ENCODE measurements at regions not wholly inside any gene's neighbourhood (a gene's known extent, or its start where the extent isn't known, plus 50 kb on each side); places are given as distances from the start of the nearest gene placed in this dataset.
A peak's percentile ranks its signal among the peaks of the same experiment; 100 is the strongest.

- H4K20me1 ChIP-seq (ENCODE audit: insufficient read depth), result no peaks in the 10 kb centered on the region
- no peak overlapping the region for H3K4me2 ChIP-seq
- BruUV-seq (replicated peaks), result no TSS peak
- no peaks in the 10 kb centered on the region for H3K27me3 ChIP-seq (ENCODE audit: insufficient read depth, low read depth)
- H2AFZ ChIP-seq, result no peak overlapping the region
- no peak overlapping the region for H3K4me3 ChIP-seq
- no peaks in the 10 kb centered on the region for H3K9me3 ChIP-seq (ENCODE audit: insufficient read depth, low read depth)
- no peak for TF ChIP-seq EZH2 (IDR thresholded peaks at IDR 0.05; ENCODE audit: low read depth)
- TF ChIP-seq CTCF (conservative IDR thresholded peaks at IDR 0.05), result no peak
- H3K79me2 ChIP-seq (ENCODE audit: low read depth), result no peaks in the 10 kb centered on the region
- intact Hi-C loops (cut with micrococcal nuclease; ENCODE audit: unreplicated experiment), result loop anchor here (2.0 kb wide), 2 partner anchors 87 to 97 kb away; no protein-coding TSS in a partner anchor
- no peaks in the 10 kb centered on the region for H3K9me2 ChIP-seq (ENCODE audit: insufficient read depth)
- H3K4me1 ChIP-seq (replicated peaks; ENCODE audit: insufficient read depth), result peaks cover 41% of the 10 kb centered on the region
- no peak for DNase-seq
- POLR2A ChIA-PET (ENCODE audit: unreplicated experiment), result no interaction called here
- H3K27ac ChIP-seq, result no peak overlapping the region
- CTCF ChIA-PET, result no interaction called here
- H3K36me3 ChIP-seq (ENCODE audit: low read depth), result no peaks in the 10 kb centered on the region
- peaks cover 25% of the 10 kb centered on the region for H3F3A ChIP-seq (ENCODE audit: insufficient read depth, low read depth)
Observed at GRCh38 chr13:30021611-30022010, 171.2 kb upstream of the UBL3 start.

- intact Hi-C loops (cut with micrococcal nuclease; ENCODE audit: unreplicated experiment), result no loop called here
- no peaks in the 10 kb centered on the region for H4K20me1 ChIP-seq (ENCODE audit: insufficient read depth)
- H3K27ac ChIP-seq, result peak overlapping the region; percentile 71
- no peaks in the 10 kb centered on the region for H3K27me3 ChIP-seq (ENCODE audit: insufficient read depth, low read depth)
- no peaks in the 10 kb centered on the region for H3K79me2 ChIP-seq (ENCODE audit: low read depth)
- no peaks in the 10 kb centered on the region for H3K9me2 ChIP-seq (ENCODE audit: insufficient read depth)
- H3K9me3 ChIP-seq (ENCODE audit: insufficient read depth, low read depth), result no peaks in the 10 kb centered on the region
- ChIA-PET POLR2A (ENCODE audit: unreplicated experiment) (no interaction called here), CTCF (interaction anchor here (0.6 to 0.7 kb wide), 2 partner anchors 93 to 109 kb away, joined by 3 to 7 read pairs; no protein-coding TSS in a partner anchor)
- DNase-seq, result peak; percentile 7 to 84
- peaks cover 25% of the 10 kb centered on the region for H3F3A ChIP-seq (ENCODE audit: insufficient read depth, low read depth)
- H3K4me2 ChIP-seq, result peak overlapping the region; percentile 60
- TSS peak; percentile 89 for BruUV-seq (replicated peaks)
- no peak overlapping the region for H3K4me3 ChIP-seq
- H3K4me1 ChIP-seq (replicated peaks; ENCODE audit: insufficient read depth), result peaks cover 41% of the 10 kb centered on the region
- H2AFZ ChIP-seq, result 0 out of 2 replicates have a peak overlapping the region, but pooled peaks have one; percentile 56
- no peaks in the 10 kb centered on the region for H3K36me3 ChIP-seq (ENCODE audit: low read depth)
- no peak for TF ChIP-seq EZH2 (IDR thresholded peaks at IDR 0.05; ENCODE audit: low read depth)
- no peak for TF ChIP-seq CTCF (conservative IDR thresholded peaks at IDR 0.05)
Observed at GRCh38 chr13:30020726-30021312, 170.4 kb upstream of the UBL3 start.

GRCh38 chr13:30019648-30020626 lies 169.5 kb upstream of the UBL3 start:
- Histone ChIP-seq H3K79me2 (ENCODE audit: low read depth) (no peaks in the 10 kb centered on the region), H3K27me3 (ENCODE audit: insufficient read depth, low read depth) (no peaks in the 10 kb centered on the region), H2AFZ (0 out of 2 replicates have a peak overlapping the region, but pooled peaks have one; percentile 14), H3F3A (ENCODE audit: insufficient read depth, low read depth) (peaks cover 25% of the 10 kb centered on the region), H4K20me1 (ENCODE audit: insufficient read depth) (no peaks in the 10 kb centered on the region), H3K36me3 (ENCODE audit: low read depth) (no peaks in the 10 kb centered on the region), H3K9me3 (ENCODE audit: insufficient read depth, low read depth) (no peaks in the 10 kb centered on the region), H3K9me2 (ENCODE audit: insufficient read depth) (no peaks in the 10 kb centered on the region), H3K4me2 (peak overlapping the region; percentile 60), H3K4me3 (no peak overlapping the region), H3K27ac (peak overlapping the region; percentile 71), H3K4me1 (replicated peaks; ENCODE audit: insufficient read depth) (peaks cover 41% of the 10 kb centered on the region)
- TF ChIP-seq EZH2 (IDR thresholded peaks at IDR 0.05; ENCODE audit: low read depth), result no peak
- no peak for TF ChIP-seq CTCF (conservative IDR thresholded peaks at IDR 0.05)
- CTCF ChIA-PET, result interaction anchor here (0.7 kb wide), 1 partner anchor 108 kb away, joined by 3 read pairs; no protein-coding TSS in a partner anchor
- POLR2A ChIA-PET (ENCODE audit: unreplicated experiment), result interaction anchor here (0.6 kb wide), 1 partner anchor 55 kb away, joined by 5 read pairs; no protein-coding TSS in a partner anchor
- DNase-seq, result no peak
- intact Hi-C loops (cut with micrococcal nuclease; ENCODE audit: unreplicated experiment), result no loop called here
- BruUV-seq (replicated peaks), result no TSS peak

All from PC-9 (cell line).